Liver (tissue), 8 donors: ENCODE measurements at regions not wholly inside any gene's neighbourhood (a gene's known extent, or its start where the extent isn't known, plus 50 kb on each side); places are given as distances from the start of the nearest gene placed in this dataset.
"Not testable (repeated sequence)": the region's sequence is repeated elsewhere in the genome, so short reads cannot be mapped to it uniquely, and the experiment has no call there.

Experiments
- DNase-seq: peaks from one replicate; pipeline ENCODE4 v3.0.0-alpha.2; 2017; ENCODE audit warnings: low spot score
- H3K27ac ChIP-seq, 2 donors: one replicate each; pipeline ENCODE4 v1.7.0; 2013; ENCODE audit warnings: inconsistent platforms in 2 of 2, low read length in 2 of 2, control low read depth in 1 of 2, low read depth in 1 of 2, mild to moderate bottlenecking in 1 of 2
- H3K27me3 ChIP-seq, 4 donors: one replicate each; pipeline versions ENCODE4 v1.6.1 to v1.7.0; 2013; ENCODE audit warnings: low read length in 3 of 4, inconsistent platforms in 1 of 4, mild to moderate bottlenecking in 1 of 4, moderate library complexity in 1 of 4; ENCODE audit not compliant: control insufficient read depth in 4 of 4, insufficient read depth in 4 of 4
- H3K36me3 ChIP-seq, 4 donors: one replicate each; pipeline versions ENCODE4 v1.6.1 to v1.7.0; 2013; ENCODE audit warnings: low read length in 3 of 4, mild to moderate bottlenecking in 3 of 4, low read depth in 1 of 4, moderate library complexity in 1 of 4; ENCODE audit not compliant: control insufficient read depth in 4 of 4, insufficient read depth in 3 of 4
- H3K4me1 ChIP-seq, 4 donors: one replicate each; pipeline versions ENCODE4 v1.6.1 to v1.7.0; 2013; ENCODE audit warnings: low read length in 3 of 4, mild to moderate bottlenecking in 3 of 4, moderate library complexity in 1 of 4; ENCODE audit not compliant: control insufficient read depth in 4 of 4, insufficient read depth in 4 of 4
- H3K4me3 ChIP-seq, 3 donors: one replicate each; pipeline versions ENCODE4 v1.6.1 to v1.7.0; 2013; ENCODE audit warnings: low read length in 3 of 3, control low read depth in 1 of 3, low read depth in 1 of 3, mild to moderate bottlenecking in 1 of 3
- H3K9ac ChIP-seq, 2 donors: one replicate each; pipeline ENCODE4 v1.7.0; 2013; ENCODE audit warnings: low read length in 2 of 2, mild to moderate bottlenecking in 2 of 2, moderate library complexity in 2 of 2, control low read depth in 1 of 2, low read depth in 1 of 2
- H3K9me3 ChIP-seq, 4 donors: one replicate each; pipeline versions ENCODE4 v1.6.1 to v1.7.0; 2013; ENCODE audit warnings: low read length in 3 of 4; ENCODE audit not compliant: control insufficient read depth in 4 of 4
- EGR1 ChIP-seq, 2 donors: IDR thresholded peaks; 2 replicates each; pipeline ENCODE4 v1.6.1; 2016 to 2018; ENCODE audit warnings: antibody characterized with exemption in 2 of 2, low read depth in 2 of 2
- FOXA1 ChIP-seq: IDR thresholded peaks from 2 replicates; pipeline ENCODE4 v1.6.1; 2016; ENCODE audit warnings: antibody characterized with exemption
- GABPA ChIP-seq, 2 donors: IDR thresholded peaks in 1 of 2; conservative IDR thresholded peaks in 1 of 2; 2 replicates each; pipeline ENCODE4 v1.6.1; 2016; ENCODE audit warnings: antibody characterized with exemption in 2 of 2, mild to moderate bottlenecking in 1 of 2, moderate library complexity in 1 of 2
- HNF4A ChIP-seq, 2 donors: conservative IDR thresholded peaks; 2 replicates each; pipeline ENCODE4 v1.6.1; 2016; ENCODE audit warnings: antibody characterized with exemption in 2 of 2, mild to moderate bottlenecking in 2 of 2
- HNF4G ChIP-seq: IDR thresholded peaks from 2 replicates; pipeline ENCODE4 v1.6.1; 2016; ENCODE audit warnings: antibody characterized with exemption
- NR2F2 ChIP-seq: IDR thresholded peaks from 2 replicates; pipeline ENCODE4 v1.6.1; 2016; ENCODE audit warnings: antibody characterized with exemption
- RAD21 ChIP-seq, 2 donors: IDR thresholded peaks; 2 replicates each; pipeline ENCODE4 v1.6.1; 2016; ENCODE audit warnings: antibody characterized with exemption in 2 of 2, mild to moderate bottlenecking in 2 of 2
- RXRA ChIP-seq, 2 donors: IDR thresholded peaks; 2 replicates each; pipeline ENCODE4 v1.6.1; 2017 to 2018; ENCODE audit warnings: antibody characterized with exemption in 2 of 2, mild to moderate bottlenecking in 1 of 2
- SP1 ChIP-seq: IDR thresholded peaks from 2 replicates; pipeline ENCODE4 v1.6.1; 2018; ENCODE audit warnings: antibody characterized with exemption, mild to moderate bottlenecking
- TAF1 ChIP-seq: conservative IDR thresholded peaks from 2 replicates; pipeline ENCODE4 v1.6.1; 2016; ENCODE audit warnings: antibody characterized with exemption, mild to moderate bottlenecking
- YY1 ChIP-seq: IDR thresholded peaks from 2 replicates; pipeline ENCODE4 v1.6.1; 2016; ENCODE audit warnings: antibody characterized with exemption, mild to moderate bottlenecking
- WGBS: extraction: QIAGEN DNeasy Blood & Tissue Kit; methylation state at CpG from one replicate; pipeline ENCODE4 v1.1.7; 2013; 5-methylcytosine and 5-hydroxymethylcytosine counted together
- TF ChIP-seq, protein P1 (sequence below): fragments of 150-350 bp; IDR thresholded peaks from 2 replicates; pipeline ENCODE4 v1.5.1; 2017; ENCODE audit warnings: improper control_type of control experiment, low read depth, low read length; ENCODE audit not compliant: missing input control
- TF ChIP-seq, protein P2 (sequence below): IDR thresholded peaks from 2 replicates; pipeline ENCODE4 v1.6.1; 2016; ENCODE audit warnings: antibody characterized with exemption
- TF ChIP-seq, protein P3 (sequence below): IDR thresholded peaks from 2 replicates; pipeline ENCODE4 v1.6.1; 2016; ENCODE audit warnings: antibody characterized with exemption
- TF ChIP-seq, protein P4 (sequence below): IDR thresholded peaks from 2 replicates; pipeline ENCODE4 v1.6.1; 2016; ENCODE audit warnings: antibody characterized with exemption, mild to moderate bottlenecking
- TF ChIP-seq, protein P5 (sequence below): IDR thresholded peaks from 2 replicates; pipeline ENCODE4 v1.6.1; 2016; ENCODE audit warnings: antibody characterized with exemption
- donor health status: healthy.
- donor health status: healthy.
- donor health status: healthy.
- donor health status: healthy.
- donor health status: healthy.

DNA sequence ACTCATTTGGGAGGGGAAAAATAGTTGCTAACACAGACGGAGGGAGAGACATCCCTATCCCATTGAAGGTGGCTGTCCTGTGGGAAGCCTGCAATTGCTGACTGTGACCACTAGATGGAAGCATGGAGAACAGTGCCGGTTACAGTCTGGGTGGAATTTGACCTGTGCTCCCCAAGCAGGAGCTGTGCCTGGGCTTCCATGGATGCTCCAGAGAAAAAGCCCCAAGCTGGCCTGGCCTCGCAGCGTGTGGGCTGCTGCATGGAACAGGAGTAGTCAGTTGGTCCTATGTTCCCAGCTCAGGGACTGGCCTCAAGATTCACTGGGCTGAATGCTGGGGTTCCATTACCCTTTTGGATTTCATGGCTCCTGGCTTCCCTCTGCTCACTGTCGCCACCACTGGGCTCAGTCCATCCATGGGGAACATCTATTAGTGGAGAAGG lies 116.3 kb upstream of the CHD6 start (continued):
- TF ChIP-seq TAF1 (no peak), FOXA1 (no peak)

DNA sequence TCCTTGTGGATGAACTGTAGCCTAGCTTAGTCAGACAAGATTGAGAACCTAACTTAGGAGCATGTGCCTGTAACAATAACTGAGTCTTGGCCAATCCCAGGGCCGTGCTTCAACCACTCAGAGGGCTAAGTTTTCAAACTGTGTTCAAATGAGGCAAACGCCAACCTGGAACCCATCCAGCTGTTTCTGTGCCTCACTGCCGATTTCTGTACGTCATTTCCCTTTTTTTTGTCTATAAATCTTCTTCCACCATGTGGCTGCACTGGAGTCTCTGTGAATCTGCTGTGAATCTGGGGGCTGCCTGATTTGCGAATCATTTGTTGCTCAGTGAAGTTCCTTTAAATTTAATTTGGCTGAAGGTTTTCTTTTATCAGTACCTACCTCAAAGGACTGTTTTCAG lies 115.0 kb upstream of the CHD6 start:
- 70% methylated on average over 5 of the region's 5 CpGs for WGBS
- no peaks in the 10 kb centered on the region for H3K27me3 ChIP-seq

DNA sequence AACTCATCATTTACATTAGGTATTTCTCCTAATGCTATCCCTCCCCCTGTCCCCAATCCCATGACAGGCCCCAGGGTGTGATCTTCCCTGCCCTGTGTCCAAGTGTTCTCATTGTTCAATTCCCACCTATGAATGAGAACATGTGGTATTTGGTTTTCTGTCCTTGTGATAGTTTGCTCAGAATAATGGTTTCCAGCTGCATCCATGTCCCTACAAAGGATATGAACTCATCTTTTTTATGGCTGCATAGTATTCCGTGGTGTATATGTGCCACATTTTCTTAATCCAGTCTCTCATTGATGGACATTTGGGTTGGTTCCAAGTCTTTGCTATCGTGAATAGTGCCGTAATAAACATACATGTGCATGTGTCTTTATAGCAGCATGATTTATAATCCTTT lies 113.0 kb upstream of the CHD6 start:
- H3K27ac ChIP-seq, H3K9ac ChIP-seq, H3K36me3 ChIP-seq, DNase-seq, H3K4me3 ChIP-seq, H3K9me3 ChIP-seq, H3K4me1 ChIP-seq, H3K27me3 ChIP-seq: not testable (repeated sequence)
- WGBS, result 78% methylated on average over 3 of the region's 3 CpGs

More for the DNA sequence above, 115.0 kb upstream of the CHD6 start:
- Histone ChIP-seq H3K9ac (no peak overlapping the region), H3K27ac (no peak overlapping the region), H3K9me3 (no peaks in the 10 kb centered on the region), H3K36me3 (no peaks in the 10 kb centered on the region), H3K4me1 (no peaks in the 10 kb centered on the region), H3K4me3 (no peak overlapping the region)
- TF ChIP-seq FOXA1, result no peak
- TF ChIP-seq HNF4A (conservative IDR thresholded peaks at IDR 0.05), result no peak
- no peak for TF ChIP-seq RXRA (IDR thresholded peaks at IDR 0.05)
- TF ChIP-seq, protein P1, sequence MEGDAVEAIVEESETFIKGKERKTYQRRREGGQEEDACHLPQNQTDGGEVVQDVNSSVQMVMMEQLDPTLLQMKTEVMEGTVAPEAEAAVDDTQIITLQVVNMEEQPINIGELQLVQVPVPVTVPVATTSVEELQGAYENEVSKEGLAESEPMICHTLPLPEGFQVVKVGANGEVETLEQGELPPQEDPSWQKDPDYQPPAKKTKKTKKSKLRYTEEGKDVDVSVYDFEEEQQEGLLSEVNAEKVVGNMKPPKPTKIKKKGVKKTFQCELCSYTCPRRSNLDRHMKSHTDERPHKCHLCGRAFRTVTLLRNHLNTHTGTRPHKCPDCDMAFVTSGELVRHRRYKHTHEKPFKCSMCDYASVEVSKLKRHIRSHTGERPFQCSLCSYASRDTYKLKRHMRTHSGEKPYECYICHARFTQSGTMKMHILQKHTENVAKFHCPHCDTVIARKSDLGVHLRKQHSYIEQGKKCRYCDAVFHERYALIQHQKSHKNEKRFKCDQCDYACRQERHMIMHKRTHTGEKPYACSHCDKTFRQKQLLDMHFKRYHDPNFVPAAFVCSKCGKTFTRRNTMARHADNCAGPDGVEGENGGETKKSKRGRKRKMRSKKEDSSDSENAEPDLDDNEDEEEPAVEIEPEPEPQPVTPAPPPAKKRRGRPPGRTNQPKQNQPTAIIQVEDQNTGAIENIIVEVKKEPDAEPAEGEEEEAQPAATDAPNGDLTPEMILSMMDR, result no peak
- no peak for TF ChIP-seq HNF4G
- TF ChIP-seq RAD21 (IDR thresholded peaks at IDR 0.05), result no peak
- no peak for TF ChIP-seq TAF1
- TF ChIP-seq, protein P2, sequence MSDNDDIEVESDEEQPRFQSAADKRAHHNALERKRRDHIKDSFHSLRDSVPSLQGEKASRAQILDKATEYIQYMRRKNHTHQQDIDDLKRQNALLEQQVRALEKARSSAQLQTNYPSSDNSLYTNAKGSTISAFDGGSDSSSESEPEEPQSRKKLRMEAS, result no peak
- no peak for TF ChIP-seq SP1
- no peak for TF ChIP-seq YY1
- no peak for TF ChIP-seq GABPA (IDR thresholded peaks at IDR 0.05 in 1 of 2, conservative IDR thresholded peaks at IDR 0.05 in 1 of 2)
- TF ChIP-seq, protein P3, sequence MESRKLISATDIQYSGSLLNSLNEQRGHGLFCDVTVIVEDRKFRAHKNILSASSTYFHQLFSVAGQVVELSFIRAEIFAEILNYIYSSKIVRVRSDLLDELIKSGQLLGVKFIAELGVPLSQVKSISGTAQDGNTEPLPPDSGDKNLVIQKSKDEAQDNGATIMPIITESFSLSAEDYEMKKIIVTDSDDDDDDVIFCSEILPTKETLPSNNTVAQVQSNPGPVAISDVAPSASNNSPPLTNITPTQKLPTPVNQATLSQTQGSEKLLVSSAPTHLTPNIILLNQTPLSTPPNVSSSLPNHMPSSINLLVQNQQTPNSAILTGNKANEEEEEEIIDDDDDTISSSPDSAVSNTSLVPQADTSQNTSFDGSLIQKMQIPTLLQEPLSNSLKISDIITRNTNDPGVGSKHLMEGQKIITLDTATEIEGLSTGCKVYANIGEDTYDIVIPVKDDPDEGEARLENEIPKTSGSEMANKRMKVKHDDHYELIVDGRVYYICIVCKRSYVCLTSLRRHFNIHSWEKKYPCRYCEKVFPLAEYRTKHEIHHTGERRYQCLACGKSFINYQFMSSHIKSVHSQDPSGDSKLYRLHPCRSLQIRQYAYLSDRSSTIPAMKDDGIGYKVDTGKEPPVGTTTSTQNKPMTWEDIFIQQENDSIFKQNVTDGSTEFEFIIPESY, result no peak
- TF ChIP-seq, protein P4, sequence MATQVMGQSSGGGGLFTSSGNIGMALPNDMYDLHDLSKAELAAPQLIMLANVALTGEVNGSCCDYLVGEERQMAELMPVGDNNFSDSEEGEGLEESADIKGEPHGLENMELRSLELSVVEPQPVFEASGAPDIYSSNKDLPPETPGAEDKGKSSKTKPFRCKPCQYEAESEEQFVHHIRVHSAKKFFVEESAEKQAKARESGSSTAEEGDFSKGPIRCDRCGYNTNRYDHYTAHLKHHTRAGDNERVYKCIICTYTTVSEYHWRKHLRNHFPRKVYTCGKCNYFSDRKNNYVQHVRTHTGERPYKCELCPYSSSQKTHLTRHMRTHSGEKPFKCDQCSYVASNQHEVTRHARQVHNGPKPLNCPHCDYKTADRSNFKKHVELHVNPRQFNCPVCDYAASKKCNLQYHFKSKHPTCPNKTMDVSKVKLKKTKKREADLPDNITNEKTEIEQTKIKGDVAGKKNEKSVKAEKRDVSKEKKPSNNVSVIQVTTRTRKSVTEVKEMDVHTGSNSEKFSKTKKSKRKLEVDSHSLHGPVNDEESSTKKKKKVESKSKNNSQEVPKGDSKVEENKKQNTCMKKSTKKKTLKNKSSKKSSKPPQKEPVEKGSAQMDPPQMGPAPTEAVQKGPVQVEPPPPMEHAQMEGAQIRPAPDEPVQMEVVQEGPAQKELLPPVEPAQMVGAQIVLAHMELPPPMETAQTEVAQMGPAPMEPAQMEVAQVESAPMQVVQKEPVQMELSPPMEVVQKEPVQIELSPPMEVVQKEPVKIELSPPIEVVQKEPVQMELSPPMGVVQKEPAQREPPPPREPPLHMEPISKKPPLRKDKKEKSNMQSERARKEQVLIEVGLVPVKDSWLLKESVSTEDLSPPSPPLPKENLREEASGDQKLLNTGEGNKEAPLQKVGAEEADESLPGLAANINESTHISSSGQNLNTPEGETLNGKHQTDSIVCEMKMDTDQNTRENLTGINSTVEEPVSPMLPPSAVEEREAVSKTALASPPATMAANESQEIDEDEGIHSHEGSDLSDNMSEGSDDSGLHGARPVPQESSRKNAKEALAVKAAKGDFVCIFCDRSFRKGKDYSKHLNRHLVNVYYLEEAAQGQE, result no peak
- no peak for TF ChIP-seq NR2F2
- TF ChIP-seq, protein P5, sequence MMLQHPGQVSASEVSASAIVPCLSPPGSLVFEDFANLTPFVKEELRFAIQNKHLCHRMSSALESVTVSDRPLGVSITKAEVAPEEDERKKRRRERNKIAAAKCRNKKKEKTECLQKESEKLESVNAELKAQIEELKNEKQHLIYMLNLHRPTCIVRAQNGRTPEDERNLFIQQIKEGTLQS, result no peak
- TF ChIP-seq EGR1 (IDR thresholded peaks at IDR 0.05; ENCODE audit: low read depth in 2 of 2), result no peak
- DNase-seq, result no peak

DNA sequence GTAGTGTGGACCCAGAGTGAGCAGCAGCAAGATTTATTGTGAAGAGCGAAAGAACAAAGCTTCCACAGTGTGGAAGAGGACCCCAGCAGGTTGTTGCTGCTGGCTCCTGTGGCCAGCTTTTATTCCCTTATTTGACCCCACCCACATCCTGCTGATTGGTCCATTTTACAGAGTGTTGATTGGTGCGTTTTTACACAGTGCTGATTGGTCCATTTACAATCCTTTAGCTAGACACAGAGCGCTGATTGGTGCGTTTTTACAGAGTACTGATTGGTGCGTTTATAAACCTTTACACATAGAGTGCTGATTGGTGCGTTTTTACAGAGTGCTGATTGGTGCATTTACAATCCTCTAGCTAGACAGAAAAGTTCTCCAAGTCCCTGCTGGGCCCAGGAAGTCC lies 109.5 kb upstream of the CHD6 start:
- not testable (repeated sequence) for H3K4me1 ChIP-seq, DNase-seq, H3K27me3 ChIP-seq, H3K36me3 ChIP-seq, H3K9ac ChIP-seq, H3K4me3 ChIP-seq, H3K27ac ChIP-seq, H3K9me3 ChIP-seq
- WGBS, result 83% methylated on average over 6 of the region's 6 CpGs
